Retinal pigment epithelial cell (primary cell): ENCODE measurements at regions not wholly inside any gene's neighbourhood (a gene's known extent, or its start where the extent isn't known, plus 50 kb on each side); places are given as distances from the start of the nearest gene placed in this dataset.

Experiments used
- DNase-seq: peaks from one replicate; pipeline ENCODE4 v3.0.0-alpha.2; 2010; ENCODE audit warnings: low read depth
- H3K4me3 ChIP-seq: 2 replicates; pipeline ENCODE4 v1.5.1; 2011; ENCODE audit warnings: mild to moderate bottlenecking, low read length, control low read depth, moderate library complexity
- TF ChIP-seq, protein P1 (sequence below): conservative IDR thresholded peaks from 2 replicates; pipeline ENCODE4 v1.5.1; 2011; ENCODE audit warnings: low read depth, low read length, control low read depth, inconsistent platforms

DNA sequence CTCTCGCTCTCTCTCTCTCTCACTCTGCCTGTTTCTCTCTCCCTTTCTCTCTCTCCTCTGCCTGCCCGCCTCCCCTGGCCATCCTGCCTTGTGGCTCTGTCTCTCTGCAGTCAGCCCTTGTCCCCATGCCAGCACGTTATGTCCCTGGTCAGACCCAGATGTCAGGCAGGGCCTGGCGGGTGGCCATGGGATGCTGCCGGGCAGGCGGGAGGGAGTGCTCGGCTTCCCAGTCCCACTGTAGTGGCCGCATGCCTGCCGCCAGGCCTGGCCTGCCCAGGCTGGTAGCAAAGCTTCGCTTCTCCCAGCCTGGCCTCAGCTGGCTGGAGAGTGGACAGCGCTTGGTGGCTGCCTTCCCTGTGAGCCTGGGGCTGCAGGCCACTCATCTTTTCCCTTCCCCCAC, 121.5 kb upstream of the ZNF716 start:
- TF ChIP-seq, protein P1, sequence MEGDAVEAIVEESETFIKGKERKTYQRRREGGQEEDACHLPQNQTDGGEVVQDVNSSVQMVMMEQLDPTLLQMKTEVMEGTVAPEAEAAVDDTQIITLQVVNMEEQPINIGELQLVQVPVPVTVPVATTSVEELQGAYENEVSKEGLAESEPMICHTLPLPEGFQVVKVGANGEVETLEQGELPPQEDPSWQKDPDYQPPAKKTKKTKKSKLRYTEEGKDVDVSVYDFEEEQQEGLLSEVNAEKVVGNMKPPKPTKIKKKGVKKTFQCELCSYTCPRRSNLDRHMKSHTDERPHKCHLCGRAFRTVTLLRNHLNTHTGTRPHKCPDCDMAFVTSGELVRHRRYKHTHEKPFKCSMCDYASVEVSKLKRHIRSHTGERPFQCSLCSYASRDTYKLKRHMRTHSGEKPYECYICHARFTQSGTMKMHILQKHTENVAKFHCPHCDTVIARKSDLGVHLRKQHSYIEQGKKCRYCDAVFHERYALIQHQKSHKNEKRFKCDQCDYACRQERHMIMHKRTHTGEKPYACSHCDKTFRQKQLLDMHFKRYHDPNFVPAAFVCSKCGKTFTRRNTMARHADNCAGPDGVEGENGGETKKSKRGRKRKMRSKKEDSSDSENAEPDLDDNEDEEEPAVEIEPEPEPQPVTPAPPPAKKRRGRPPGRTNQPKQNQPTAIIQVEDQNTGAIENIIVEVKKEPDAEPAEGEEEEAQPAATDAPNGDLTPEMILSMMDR, result no peak
- H3K4me3 ChIP-seq, result no peak overlapping the region
- no peak for DNase-seq

DNA sequence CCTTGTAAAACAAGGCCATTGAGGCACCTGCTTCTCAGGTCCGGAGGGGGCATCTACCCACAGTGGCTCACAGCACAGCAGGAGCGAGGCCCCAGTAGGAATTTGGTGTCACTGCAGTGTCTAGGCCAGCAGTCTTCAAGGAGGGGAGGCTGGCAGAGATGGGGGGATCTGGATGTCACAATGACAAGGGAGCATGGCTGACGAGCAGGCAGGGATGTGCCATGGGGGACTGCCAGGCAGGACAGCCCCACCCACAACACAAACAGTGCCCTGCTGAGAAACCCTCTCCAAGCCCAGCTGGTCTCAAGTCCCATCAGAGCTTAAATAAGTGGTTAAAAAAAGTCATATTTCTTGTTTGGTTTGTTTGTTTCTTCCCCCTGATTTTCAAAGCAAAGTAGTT, 121.0 kb upstream of the ZNF716 start:
- DNase-seq, result no peak
- TF ChIP-seq, protein P1, result no peak

DNA sequence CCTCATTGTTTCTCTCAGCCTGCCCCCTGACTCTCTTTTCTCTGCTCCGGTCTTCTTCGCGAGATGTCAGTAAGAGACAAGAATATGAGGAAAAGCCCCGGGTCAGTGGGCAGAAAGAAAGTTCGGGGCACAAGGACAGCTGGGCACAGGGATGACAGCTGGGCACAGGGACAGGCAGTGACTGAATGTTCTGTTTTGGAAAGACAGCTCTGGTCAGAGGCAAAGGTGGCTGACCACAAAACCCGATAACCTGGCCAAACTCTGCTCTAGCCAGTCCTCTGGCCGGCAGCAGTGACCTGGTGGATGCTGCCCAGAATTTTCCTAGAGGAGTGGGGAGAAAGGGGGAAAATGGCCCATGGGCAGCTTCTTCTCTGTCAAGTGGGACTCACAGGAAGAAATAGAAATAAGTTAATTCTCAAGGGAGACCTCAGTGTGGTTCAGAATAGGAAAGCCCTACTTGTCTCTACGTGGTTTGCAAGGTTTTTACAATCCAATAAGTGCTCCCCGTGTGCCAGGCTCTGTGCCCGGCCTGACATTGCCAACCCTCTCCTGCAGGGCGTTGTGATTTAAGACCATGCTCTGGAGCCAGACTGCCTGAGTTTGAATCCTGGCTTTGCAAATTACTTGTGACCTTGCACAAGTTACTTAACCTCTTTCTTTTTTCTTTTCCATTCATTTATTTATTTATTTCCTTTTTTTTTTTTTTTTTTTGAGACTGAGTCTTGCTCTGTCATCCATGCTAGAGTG, 110.6 kb upstream of the ZNF716 start:
- H3K4me3 ChIP-seq, result no peak overlapping the region
- TF ChIP-seq, protein P1, result no peak
- no peak for DNase-seq

More for the DNA sequence above, 121.0 kb upstream of the ZNF716 start:
- no peak overlapping the region for H3K4me3 ChIP-seq

DNA sequence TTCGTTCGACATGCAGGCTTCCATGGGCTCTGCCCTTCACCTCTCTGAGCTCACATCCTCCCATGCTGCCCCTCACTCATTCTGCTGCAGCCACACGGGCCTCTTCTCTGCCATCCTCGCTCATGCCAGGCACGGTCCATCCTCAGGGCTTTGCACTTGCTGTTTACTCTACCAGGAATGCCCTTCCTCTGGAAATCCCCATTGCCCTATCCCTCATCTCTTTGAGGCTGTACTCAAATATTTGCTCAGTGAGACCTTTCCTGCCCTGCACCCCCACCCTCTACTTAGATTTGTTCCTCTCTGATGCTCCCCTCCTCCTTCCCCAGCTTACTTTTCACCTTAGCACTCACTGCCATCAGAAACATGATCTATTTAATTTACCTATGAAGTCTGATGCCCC, 107.0 kb upstream of the ZNF716 start:
- TF ChIP-seq, protein P1, result no peak
- DNase-seq, result no peak
- no peak overlapping the region for H3K4me3 ChIP-seq

DNA sequence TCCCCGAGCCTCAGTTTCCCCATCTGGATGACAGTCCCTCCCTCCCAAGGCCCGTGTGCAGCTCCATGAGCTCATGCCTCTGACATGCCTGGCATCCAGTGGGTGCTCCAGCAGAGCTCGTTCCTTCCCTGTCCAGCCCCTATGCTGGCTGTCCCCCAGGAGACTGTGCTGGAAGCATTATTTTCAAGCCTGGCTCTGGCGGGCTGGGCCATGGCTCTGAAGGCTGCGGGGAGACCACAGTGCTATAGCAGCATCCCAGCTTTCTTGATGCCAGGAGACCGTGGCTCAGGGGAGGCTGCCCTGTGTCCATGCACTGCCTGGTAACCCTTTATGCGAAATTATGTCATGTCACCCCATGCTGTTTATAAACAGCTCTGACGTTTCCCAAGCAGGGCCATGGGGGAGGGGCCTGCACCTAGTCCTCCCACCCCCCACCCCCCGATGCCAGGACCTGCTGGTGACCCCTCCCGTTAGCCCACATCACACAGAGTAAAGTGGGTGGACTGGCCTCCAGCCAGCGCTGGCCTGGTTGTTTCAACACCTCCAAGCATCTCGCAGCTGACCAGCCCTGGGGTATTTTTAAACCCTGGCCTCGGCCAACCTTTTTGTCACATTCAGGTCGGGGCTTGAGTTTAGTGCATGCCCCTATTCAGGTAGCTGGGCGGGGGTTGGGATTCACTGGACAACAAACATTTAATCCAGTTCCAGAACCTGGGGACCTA, 105.9 kb upstream of the ZNF716 start:
- H3K4me3 ChIP-seq, result no peak overlapping the region
- DNase-seq, result no peak
- TF ChIP-seq, protein P1, result no peak

DNA sequence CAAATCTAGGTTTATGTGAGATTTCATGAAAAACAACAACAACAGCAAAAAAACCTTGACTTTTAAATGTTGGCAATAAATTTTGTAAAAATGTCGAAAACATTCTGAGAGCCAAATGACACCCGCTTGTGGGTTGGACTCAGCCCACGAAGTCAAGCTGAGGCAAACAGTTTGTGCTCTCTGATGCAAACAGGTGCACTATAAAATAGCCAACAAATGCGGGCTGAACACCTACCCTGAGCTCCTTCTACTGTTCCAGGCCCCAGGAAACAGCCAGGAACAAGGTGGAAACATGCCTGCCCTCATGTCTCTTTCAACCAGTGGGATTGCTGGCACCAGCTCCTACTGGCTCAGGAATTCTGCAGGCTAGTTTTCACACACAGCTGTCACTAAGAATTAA, 105.0 kb upstream of the ZNF716 start:
- TF ChIP-seq, protein P1, result no peak
- H3K4me3 ChIP-seq, result no peak overlapping the region
- no peak for DNase-seq

DNA sequence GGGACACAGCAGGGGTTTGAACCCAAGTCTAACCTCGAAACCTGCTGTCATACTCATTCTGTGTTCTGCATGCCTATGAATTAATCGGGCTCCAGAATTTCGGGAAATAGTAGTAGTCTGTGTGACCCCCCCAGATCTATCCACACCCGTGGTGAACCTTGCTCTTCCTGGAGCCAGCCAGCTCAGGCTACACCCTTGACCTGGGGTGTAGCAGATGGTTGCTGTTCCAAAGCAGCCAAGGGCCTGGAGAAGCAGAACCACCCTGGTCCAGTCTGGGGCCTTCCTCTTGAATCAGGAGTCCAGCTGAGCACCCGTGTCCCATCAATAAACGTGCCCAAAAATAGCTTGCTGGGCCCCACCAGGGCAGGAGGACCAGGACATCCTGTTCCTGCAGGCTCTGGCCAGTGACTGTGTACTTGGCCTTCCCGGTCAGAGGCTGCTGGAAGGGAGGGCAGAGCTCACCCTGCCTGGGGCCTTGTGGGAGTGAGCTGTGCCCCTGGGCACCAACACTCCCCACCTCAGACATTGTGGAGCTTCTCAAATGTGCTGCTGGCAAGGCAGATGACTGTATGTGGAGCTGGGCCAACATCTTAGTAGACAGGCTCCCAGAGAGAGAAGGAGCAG, 101.2 kb upstream of the ZNF716 start:
- no peak overlapping the region for H3K4me3 ChIP-seq
- TF ChIP-seq, protein P1, result no peak
- no peak for DNase-seq
